Breast epithelium (tissue), 4 donors: ENCODE measurements at regions not wholly inside any gene's neighbourhood (a gene's known extent, or its start where the extent isn't known, plus 50 kb on each side); places are given as distances from the start of the nearest gene placed in this dataset.

Experiments
- DNase-seq, 2 donors: peaks; one replicate each; pipeline ENCODE4 v3.0.0-alpha.2; 2019; ENCODE audit warnings: low spot score in 2 of 2
- H3K27ac ChIP-seq, 2 donors: fragments of 200-600 bp; sonication (generic) in 1 of 2; one replicate each; pipeline ENCODE4 v1.5.1; 2016 to 2019; ENCODE audit warnings: mild to moderate bottlenecking in 1 of 2
- H3K27me3 ChIP-seq, 2 donors: fragments of 200-600 bp; sonication (generic) in 1 of 2; one replicate each; pipeline versions ENCODE4 v1.5.1 to v1.6.0; 2017 to 2019; ENCODE audit warnings: control low read depth in 1 of 2, mild to moderate bottlenecking in 1 of 2
- H3K36me3 ChIP-seq: fragments of 200-600 bp; one replicate; pipeline ENCODE4 v1.5.1; 2019
- H3K4me1 ChIP-seq, 2 donors: fragments of 200-600 bp; sonication (generic); one replicate each; pipeline ENCODE4 v1.5.1; 2016 to 2019; ENCODE audit warnings: control low read depth in 1 of 2
- H3K4me3 ChIP-seq, 3 donors: fragments of 200-600 bp; sonication (generic); 1 replicate in 2 of 3; 2 replicates in 1 of 3; pipeline ENCODE4 v1.5.1; 2016 to 2019; ENCODE audit warnings: mild to moderate bottlenecking in 3 of 3, moderate library complexity in 2 of 3
- H3K9me3 ChIP-seq, 2 donors: fragments of 200-600 bp; sonication (generic) in 1 of 2; one replicate each; pipeline ENCODE4 v1.5.1; 2016 to 2019; ENCODE audit warnings: control low read depth in 1 of 2
- CTCF ChIP-seq, 3 donors: fragments of 450-650 bp; IDR thresholded peaks; one replicate each; pipeline ENCODE4 v1.5.1; 2016 to 2017; ENCODE audit warnings: antibody characterized with exemption in 3 of 3, mild to moderate bottlenecking in 3 of 3, moderate library complexity in 3 of 3
- POLR2A ChIP-seq: fragments of 450-650 bp; IDR thresholded peaks from one replicate; pipeline ENCODE4 v1.6.1; 2016; ENCODE audit warnings: antibody characterized with exemption, mild to moderate bottlenecking, moderate library complexity
- POLR2AphosphoS5 ChIP-seq, 3 donors: sonication (generic); formaldehyde crosslinking; IDR thresholded peaks; one replicate each; pipeline ENCODE4 v1.6.1; 2017; ENCODE audit warnings: antibody characterized with exemption in 3 of 3
- intact Hi-C: fragments of 100-400 bp; cut with DNase I; formaldehyde crosslinking; loops from one replicate; pipeline ENCODE4 v1.15.1; 2023; ENCODE audit warnings: low total_unique reads

- Histone ChIP-seq H3K9me3 (no peaks in the 10 kb centered on the region), H3K27me3 (no peaks in the 10 kb centered on the region), H3K4me1 (no peaks in the 10 kb centered on the region), H3K4me3 (no peak overlapping the region), H3K36me3 (no peaks in the 10 kb centered on the region), H3K27ac (no peak overlapping the region)
- no peak for TF ChIP-seq CTCF (IDR thresholded peaks at IDR 0.05)
- intact Hi-C loops: no loop called here
- no peak for DNase-seq
These were observed 121.4 kb upstream of the ADGRF1 start for GRCh38 chr6:47163536-47163935.

- no peaks in the 10 kb centered on the region for H3K27me3 ChIP-seq
- no peak for DNase-seq
- H3K36me3 ChIP-seq: no peaks in the 10 kb centered on the region
- no peaks in the 10 kb centered on the region for H3K9me3 ChIP-seq
- no peak overlapping the region for H3K4me3 ChIP-seq
- no peak overlapping the region for H3K27ac ChIP-seq
- intact Hi-C loops: no loop called here
- H3K4me1 ChIP-seq: no peaks in the 10 kb centered on the region
- TF ChIP-seq CTCF (IDR thresholded peaks at IDR 0.05) (no peak), POLR2A (no peak), POLR2AphosphoS5 (IDR thresholded peaks at IDR 0.05) (no peak)
These were observed 120.7 kb upstream of the ADGRF1 start for GRCh38 chr6:47162793-47163192.

GRCh38 chr6:47162231-47162630 is 120.1 kb upstream of the ADGRF1 start:
- H3K4me3 ChIP-seq: no peak overlapping the region
- H3K36me3 ChIP-seq: no peaks in the 10 kb centered on the region
- TF ChIP-seq CTCF (IDR thresholded peaks at IDR 0.05): no peak
- no peak for TF ChIP-seq POLR2A
- TF ChIP-seq POLR2AphosphoS5 (IDR thresholded peaks at IDR 0.05): no peak
- intact Hi-C loops: no loop called here
- no peaks in the 10 kb centered on the region for H3K9me3 ChIP-seq
- H3K27ac ChIP-seq: no peak overlapping the region
- no peak for DNase-seq
- no peaks in the 10 kb centered on the region for H3K27me3 ChIP-seq
- H3K4me1 ChIP-seq: no peaks in the 10 kb centered on the region

- no peaks in the 10 kb centered on the region for H3K4me1 ChIP-seq
- H3K4me3 ChIP-seq: no peak overlapping the region
- no peaks in the 10 kb centered on the region for H3K36me3 ChIP-seq
- no peaks in the 10 kb centered on the region for H3K27me3 ChIP-seq
- no peak for TF ChIP-seq CTCF (IDR thresholded peaks at IDR 0.05)
- no peak for TF ChIP-seq POLR2A
- TF ChIP-seq POLR2AphosphoS5 (IDR thresholded peaks at IDR 0.05): no peak
- H3K9me3 ChIP-seq: no peaks in the 10 kb centered on the region
- DNase-seq: no peak
- intact Hi-C loops: no loop called here
- H3K27ac ChIP-seq: no peak overlapping the region
These were observed 119.1 kb upstream of the ADGRF1 start for GRCh38 chr6:47161176-47161687.

GRCh38 chr6:47160702-47161101 is 118.6 kb upstream of the ADGRF1 start:
- Histone ChIP-seq H3K36me3 (no peaks in the 10 kb centered on the region), H3K4me3 (no peak overlapping the region), H3K27ac (no peak overlapping the region), H3K9me3 (no peaks in the 10 kb centered on the region), H3K27me3 (no peaks in the 10 kb centered on the region), H3K4me1 (no peaks in the 10 kb centered on the region)
- no peak for DNase-seq
- no peak for TF ChIP-seq POLR2A
- TF ChIP-seq CTCF (IDR thresholded peaks at IDR 0.05): no peak
- intact Hi-C loops: no loop called here
